Skin epidermis (tissue), 12 donors: ENCODE measurements at regions not wholly inside any gene's neighbourhood (a gene's known extent, or its start where the extent isn't known, plus 50 kb on each side); places are given as distances from the start of the nearest gene placed in this dataset.

Source experiments
- H3K27ac ChIP-seq, 21 experiments: fragments of 200-600 bp; sonication (generic) in 11 of 21; one replicate each; pipeline ENCODE4 v1.5.0; 2020; ENCODE audit warnings: mild to moderate bottlenecking in 3 of 21, inconsistent platforms in 2 of 21, moderate library complexity in 2 of 21
- H3K4me3 ChIP-seq, 7 experiments: fragments of 200-600 bp; sonication (generic) in 2 of 7; one replicate each; pipeline ENCODE4 v1.5.0; 2020; ENCODE audit warnings: inconsistent platforms in 2 of 7, mild to moderate bottlenecking in 2 of 7, moderate library complexity in 1 of 7

- no peak overlapping the region for H3K4me3 ChIP-seq
Observed at GRCh38 chr11:130693543-130693942, 222.7 kb downstream of the SNX19 start.

GRCh38 chr11:130694488-130695045 lies 221.7 kb downstream of the SNX19 start:
- H3K4me3 ChIP-seq = no peak overlapping the region
- no peak overlapping the region for H3K27ac ChIP-seq

More at GRCh38 chr11:130693543-130693942, 222.7 kb downstream of the SNX19 start:
- no peak overlapping the region for H3K27ac ChIP-seq

DNA sequence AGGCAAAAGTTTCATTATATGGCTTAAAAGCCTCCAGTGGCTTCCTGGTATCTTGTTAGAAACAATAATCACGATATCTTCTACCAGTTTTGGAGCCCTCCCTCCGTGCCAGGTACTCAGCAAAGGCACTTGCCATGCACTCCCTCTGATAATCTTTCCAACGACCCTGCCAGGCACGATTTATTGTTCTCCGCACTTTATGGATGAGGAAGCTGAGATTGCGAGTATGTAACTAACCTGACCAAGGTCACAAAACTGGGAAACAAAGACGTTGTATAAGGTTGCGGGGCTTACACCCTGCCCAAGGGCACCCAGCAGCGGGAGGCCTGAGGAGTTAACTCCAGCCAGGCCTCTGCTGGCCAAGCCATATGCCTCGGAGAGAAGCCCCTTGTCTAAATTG lies 218.1 kb downstream of the SNX19 start:
- no peak overlapping the region for H3K4me3 ChIP-seq
- H3K27ac ChIP-seq = no peak overlapping the region

DNA sequence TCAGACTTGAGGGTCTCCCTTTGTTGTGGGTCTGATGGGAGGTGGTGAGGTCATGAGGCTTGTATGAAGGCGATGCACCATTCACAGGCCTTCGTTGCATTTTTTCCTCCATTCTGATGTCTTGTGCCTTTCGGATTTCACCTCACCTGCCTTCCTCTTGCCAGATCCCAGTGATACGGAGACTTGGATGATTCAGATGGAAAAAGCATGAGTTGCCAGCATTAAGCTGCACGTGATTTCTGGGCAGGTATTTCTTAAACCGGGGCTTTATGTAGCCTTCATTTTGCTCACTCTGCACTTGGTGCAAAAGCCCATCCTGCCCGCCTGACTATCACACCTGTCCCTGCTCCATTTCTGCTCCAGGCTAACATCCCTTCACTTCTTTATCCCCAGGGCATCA lies 216.7 kb downstream of the SNX19 start:
- Histone ChIP-seq H3K27ac (no peak overlapping the region), H3K4me3 (no peak overlapping the region)

DNA sequence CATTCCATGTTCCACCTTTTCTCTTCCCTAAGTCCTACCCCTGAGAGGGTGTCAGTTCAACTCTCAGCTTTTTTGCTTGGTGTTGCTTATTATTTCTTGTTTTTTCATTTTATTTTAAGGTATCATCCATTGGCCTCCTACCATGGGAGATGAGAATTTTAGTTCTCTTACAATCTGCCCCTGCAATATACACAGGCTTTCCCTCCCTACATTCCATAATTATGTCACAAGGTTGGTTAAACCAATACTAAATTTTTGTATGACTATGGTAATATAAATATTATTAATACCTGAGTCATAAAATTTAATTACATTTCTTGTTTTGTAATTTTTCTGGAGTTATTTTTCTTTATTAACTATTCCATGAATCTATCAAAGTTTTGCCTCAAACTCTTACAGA lies 216.2 kb downstream of the SNX19 start:
- Histone ChIP-seq H3K4me3 (no peak overlapping the region), H3K27ac (no peak overlapping the region)

- no peak overlapping the region for H3K4me3 ChIP-seq
Observed at GRCh38 chr11:130703489-130704190, 212.6 kb downstream of the SNX19 start.

DNA sequence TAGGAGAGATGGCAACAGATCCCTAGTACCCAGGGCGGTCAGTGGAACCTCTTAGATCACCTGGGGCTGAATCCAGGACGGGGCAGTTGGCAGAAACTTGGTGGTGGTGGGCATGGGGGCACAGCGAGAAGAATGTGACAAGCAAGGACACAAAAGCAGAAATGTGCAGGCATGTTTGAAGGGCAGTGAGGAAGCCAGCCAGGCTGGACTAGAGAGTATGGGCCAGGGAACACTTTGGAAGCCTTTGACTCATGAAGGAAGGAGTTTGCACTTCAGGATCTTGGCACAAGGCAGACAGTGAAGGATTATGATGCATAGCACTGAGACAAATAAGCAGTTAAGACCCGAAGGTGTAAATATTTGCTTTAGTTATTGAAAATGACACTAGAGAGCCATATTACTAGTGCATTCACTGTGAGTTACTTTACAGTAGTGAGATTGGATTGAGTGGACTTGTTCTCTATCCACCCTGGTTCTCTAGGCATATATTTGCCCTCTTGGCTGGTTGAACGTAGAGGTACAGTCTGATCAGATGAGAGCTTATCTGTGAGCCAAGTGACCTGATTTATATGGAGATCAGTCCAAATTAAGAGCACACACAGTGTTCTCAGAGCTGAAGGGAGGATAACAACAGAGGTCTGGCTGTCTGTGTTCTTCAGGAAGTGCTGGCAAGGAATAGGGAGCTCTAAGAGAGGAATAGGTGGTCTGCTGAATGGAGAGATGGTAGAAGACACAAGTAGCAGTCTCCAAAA lies 210.4 kb downstream of the SNX19 start:
- no peak overlapping the region for H3K27ac ChIP-seq
- H3K4me3 ChIP-seq = no peak overlapping the region

More at GRCh38 chr11:130703489-130704190, 212.6 kb downstream of the SNX19 start:
- H3K27ac ChIP-seq = no peak overlapping the region

DNA sequence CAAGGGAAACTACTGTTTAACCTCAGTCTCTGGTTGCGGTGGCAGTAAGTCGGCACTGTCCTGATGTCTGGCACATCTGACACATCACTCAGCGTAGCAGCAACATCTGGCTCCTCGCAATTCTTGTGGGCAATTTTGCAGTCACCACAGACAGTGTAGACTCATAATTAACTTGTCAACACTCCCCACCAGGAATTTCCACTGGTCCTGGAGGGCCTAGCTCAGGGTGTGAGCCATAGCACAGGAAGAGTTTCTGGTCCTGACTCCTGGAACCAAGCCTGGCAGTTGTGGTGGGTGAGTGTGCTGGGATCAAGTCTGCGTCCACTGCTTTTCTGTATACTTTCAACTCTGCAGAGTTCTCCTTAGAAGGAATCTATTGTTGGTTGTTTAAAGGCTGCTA lies 209.7 kb downstream of the SNX19 start:
- Histone ChIP-seq H3K27ac (no peak overlapping the region), H3K4me3 (no peak overlapping the region)

GRCh38 chr11:130707217-130707616 lies 209.1 kb downstream of the SNX19 start:
- no peak overlapping the region for H3K27ac ChIP-seq
- no peak overlapping the region for H3K4me3 ChIP-seq

DNA sequence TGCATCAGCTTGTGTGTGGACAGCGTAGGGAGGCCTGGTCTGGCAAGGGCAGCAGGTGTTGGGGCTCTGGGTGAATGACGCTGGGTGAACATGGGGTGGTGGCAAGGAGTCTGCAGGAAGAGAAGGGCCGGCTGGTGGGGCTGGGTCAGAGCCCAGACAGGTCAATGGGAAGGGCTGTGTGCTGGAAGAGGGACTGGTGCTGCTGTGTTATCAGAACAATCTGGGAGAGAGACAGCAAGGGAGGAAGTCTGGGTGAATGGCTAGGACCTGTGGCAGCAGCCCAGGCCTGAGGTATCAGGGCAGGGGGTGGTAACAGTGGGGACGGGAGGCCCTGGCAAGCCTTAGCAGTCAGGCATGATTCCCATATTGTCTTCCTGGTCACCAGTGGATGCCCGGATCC lies 206.7 kb downstream of the SNX19 start:
- H3K4me3 ChIP-seq = no peak overlapping the region
- no peak overlapping the region for H3K27ac ChIP-seq

- H3K4me3 ChIP-seq = no peak overlapping the region
- no peak overlapping the region for H3K27ac ChIP-seq
Observed at GRCh38 chr11:130710021-130710420, 206.3 kb downstream of the SNX19 start.

DNA sequence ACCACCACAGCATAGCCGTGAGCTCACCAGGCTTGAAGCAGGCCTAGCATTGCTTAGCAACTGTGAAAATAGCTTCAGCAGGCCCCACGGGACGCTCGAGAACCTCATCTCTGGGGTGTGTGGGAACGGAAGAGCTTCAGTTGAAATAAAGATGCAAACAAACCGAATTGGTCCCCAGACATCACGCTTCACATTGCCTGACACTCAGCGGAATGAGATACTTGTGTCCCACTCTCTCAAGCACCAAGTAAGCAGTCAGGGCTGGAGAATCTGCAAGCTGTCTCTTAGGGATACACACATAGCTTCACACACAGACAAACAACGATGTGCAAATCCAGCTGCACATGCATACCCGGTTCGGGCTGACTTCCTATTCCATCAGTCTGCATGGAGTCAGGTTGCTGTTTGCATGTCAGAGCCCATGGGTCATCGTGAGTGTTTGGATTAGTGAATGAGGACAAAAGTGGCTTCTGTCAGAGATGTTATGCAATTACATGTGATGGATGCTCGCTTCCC lies 205.7 kb downstream of the SNX19 start:
- no peak overlapping the region for H3K4me3 ChIP-seq
- H3K27ac ChIP-seq = no peak overlapping the region

DNA sequence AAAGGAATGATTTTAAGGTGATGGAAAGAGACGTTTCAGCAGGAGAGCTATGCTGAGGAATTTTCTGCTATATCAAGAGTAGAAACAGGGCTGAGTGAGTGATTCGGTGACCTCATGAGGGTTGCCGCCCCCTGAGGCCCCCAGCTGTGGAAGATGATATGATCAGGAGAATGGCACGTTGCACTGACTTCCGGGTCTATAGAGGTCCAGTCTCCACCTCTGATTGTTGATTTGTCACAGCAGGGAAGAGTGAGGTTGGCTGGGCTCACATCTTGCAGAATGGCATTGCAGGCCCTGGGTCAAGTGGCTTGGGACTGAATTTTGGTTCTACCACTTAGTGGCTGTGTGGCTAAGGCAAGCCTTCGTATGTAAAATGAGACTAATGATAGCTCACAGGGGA lies 205.1 kb downstream of the SNX19 start:
- no peak overlapping the region for H3K4me3 ChIP-seq
- no peak overlapping the region for H3K27ac ChIP-seq

- no peak overlapping the region for H3K27ac ChIP-seq
- no peak overlapping the region for H3K4me3 ChIP-seq
Observed at GRCh38 chr11:130712480-130712879, 203.8 kb downstream of the SNX19 start.

DNA sequence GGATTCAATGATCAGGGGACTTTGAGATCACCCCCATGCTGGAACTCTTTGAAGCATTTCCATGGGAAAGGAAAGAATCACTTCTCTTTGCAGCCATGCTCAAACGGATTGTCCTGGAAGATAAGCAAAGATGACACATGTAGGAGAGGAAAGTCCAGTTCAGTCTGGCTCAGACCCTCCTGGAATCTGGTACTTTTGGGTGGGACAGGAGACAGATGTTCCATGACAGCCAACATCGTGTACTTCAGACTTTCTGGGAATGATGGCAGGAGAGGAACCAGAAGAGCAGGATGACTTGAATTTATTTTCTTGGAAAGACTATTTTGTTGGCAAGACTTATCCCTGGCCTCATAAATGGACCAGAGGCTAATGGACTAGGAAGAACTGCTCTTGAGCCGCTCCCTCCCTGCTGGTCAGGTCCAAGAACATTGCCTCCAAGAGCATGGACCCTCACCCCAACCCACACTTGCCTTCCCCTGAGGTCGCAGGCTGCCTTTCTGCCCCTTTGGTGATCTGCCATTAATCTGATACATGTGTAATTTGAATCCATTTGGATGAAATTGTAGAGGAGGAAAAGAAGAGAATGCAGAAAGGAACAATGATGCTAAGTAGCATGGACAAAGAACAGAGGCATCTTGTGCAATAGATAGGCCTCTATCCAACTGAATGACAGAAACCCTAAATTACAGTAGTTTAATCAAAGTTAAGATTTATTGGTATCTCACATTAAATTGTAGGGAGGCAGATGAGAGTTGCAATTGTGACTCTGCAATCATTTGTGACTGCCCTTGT lies 201.0 kb downstream of the SNX19 start:
- H3K27ac ChIP-seq = no peak overlapping the region
- H3K4me3 ChIP-seq = no peak overlapping the region

DNA sequence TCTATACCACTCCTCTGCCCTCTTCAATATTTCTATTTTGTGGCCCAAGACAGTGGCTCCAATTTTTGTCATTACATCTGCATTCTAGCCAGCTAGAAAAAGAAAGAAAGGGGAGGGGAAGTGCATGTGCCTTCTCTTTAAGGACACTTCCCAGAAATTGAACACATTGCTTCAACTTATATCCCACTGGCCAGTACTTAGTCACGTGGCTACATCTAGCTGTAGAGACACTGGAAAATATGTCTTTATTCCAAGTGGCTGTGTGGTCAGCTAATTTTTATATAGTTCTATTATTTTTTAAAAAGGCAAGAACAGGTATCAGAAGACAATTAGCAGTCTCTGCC lies 200.4 kb downstream of the SNX19 start:
- no peak overlapping the region for H3K4me3 ChIP-seq
- no peak overlapping the region for H3K27ac ChIP-seq

GRCh38 chr11:130718120-130718519 lies 198.2 kb downstream of the SNX19 start:
- no peak overlapping the region for H3K27ac ChIP-seq
- no peak overlapping the region for H3K4me3 ChIP-seq

- Histone ChIP-seq H3K27ac (no peak overlapping the region), H3K4me3 (no peak overlapping the region)
Observed at GRCh38 chr11:130719220-130719915, 196.9 kb downstream of the SNX19 start.

DNA sequence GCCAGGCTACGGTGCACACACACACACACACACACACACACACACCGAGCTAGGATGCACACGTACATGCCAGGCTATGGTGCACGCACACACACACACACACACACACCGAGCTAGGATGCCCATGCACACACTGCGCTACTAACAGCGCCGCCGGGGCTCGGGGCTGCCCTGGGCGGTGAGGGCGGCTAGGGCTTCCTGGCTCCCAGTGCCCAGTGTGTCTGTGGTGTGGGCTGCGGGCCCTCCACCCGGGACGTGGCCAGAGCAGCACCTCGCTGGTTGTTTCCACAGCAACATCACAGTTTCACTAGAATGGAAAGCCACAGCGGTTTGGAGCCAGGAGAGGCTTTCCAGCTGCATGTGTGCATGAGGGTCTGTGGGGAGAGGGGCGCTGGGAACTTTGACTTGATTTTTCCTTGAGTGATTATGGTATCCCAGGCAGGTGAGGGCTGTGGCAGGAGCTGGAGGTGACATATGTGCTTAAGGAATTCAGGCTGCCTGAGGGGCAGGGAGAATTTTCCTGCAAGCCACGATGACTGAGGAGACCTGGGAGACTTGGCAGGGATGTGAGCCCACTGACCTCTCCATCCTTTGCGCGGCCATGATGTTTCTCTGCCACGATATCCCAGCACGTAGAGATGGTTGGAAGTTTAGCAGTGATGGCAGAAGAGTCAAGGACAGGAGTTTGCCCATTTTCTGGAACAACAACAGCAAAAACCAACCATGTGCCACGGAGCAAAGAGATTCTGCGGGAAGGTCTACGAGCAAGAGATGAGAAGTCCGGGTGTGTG lies 195.9 kb downstream of the SNX19 start:
- Histone ChIP-seq H3K27ac (no peak overlapping the region), H3K4me3 (no peak overlapping the region)
